GM18861 (cell line): ENCODE measurements at regions not wholly inside any gene's neighbourhood (a gene's known extent, or its start where the extent isn't known, plus 50 kb on each side); places are given as distances from the start of the nearest gene placed in this dataset.

ENCODE experiments used
- ATAC-seq: cut with Tn5 transposase; IDR thresholded peaks from one replicate; pipeline ENCODE4 v1.9.1; 2021; ENCODE audit not compliant: unreplicated experiment

DNA sequence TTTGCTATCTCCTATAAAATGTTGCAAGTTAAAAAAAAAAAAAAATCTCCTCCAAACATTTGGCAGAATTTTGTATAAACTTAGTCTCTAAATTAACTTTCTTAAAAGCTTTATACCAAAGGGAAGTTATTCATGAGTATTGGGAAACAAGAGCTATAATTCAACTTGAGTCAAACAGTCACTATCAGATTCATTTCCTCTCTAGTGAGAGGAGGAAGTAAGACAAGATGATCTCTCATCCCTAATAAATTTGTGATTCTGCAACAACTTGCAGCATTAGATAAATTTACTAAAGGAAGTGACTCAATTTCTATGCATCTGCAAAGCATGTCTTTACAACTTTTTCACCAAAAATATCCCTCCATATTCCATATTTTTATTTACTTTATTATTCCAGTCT, 135.4 kb upstream of the GNPDA2 start:
- ATAC-seq, result no peak

GRCh38 chr4:44859477-44859876, 133.1 kb upstream of the GNPDA2 start:
- ATAC-seq, result no peak

DNA sequence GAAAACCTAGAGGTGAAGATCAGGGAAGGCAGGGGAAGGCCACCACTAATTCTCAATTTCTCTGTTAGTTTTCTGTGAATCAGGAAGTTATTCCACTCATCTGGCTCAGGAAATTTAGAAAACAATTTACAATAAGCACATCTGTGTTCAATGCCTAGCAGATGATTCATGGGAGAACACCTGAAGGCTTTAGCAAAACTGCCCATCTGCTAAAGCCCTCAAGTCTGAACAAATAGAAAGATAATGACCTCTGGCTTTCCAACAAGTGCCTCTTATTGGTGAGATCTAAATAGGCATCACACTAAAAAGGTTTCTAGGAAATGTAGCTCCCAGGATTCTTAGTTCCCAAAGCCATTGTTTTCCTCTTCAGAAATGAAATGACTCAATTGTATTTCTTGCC, 122.1 kb upstream of the GNPDA2 start:
- ATAC-seq, result no peak

- ATAC-seq, result no peak
These were observed 119.6 kb upstream of the GNPDA2 start for GRCh38 chr4:44845993-44846392.

- no peak for ATAC-seq
These were observed 119.0 kb upstream of the GNPDA2 start for GRCh38 chr4:44845309-44845708.

GRCh38 chr4:44842531-44842930, 116.2 kb upstream of the GNPDA2 start:
- ATAC-seq, result no peak

DNA sequence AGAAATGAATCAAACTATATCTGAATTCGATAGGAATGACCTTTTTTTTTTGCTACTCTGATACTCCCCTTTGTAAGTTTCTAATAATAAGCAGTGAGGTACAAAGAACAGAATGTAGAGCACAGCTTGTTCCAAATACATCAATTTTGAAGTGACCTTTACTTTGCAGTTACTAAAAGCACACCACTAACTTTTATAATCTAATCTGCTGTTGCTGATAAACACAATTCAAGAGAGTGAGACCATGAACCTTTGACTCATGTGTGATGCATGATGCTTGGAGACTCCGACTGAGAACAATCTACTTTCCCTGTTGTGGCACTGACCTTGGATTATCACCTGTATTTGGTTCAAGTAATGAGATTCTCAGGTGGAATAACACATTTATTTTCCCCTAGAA, 91.6 kb upstream of the GNPDA2 start:
- ATAC-seq, result no peak

DNA sequence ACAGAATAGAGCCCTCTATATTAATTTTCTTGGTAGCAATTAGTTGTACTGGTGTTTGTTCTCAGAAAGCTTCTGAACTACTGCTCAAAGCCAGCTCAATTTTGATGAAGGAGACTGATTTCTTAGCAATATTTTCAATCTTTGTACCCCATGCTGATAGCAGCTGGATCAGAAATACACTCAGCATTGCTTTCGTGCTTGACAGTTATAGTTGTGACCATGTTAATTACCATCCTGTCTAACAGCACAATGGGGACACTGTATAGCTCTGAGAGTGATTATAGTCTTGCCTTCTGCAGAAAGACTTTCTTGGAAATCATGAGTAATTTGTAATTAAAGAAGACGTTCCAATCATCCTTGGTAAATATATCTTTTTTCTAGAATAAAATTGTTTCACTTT, 79.7 kb upstream of the GNPDA2 start:
- ATAC-seq, result no peak

DNA sequence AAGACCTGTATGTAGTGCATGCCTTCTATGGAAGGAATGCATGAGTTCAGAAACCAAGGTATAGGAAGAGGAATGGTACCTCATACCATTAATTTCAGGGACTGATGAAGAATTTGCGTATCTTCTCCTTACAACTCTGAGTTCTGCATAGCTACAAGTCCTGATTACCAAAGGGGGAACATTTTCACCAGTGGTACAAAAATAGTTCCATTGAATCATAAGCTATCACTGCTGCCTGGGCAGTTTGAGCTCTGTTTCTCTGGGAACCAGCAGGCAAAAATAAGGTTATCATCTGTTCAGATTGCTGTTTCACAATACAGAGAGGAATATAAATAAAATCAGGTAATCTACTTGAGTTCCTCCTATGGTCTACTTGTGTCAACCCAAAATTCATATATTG, 77.9 kb upstream of the GNPDA2 start:
- ATAC-seq, result no peak

GRCh38 chr4:44801384-44801783, 75.0 kb upstream of the GNPDA2 start:
- no peak for ATAC-seq

DNA sequence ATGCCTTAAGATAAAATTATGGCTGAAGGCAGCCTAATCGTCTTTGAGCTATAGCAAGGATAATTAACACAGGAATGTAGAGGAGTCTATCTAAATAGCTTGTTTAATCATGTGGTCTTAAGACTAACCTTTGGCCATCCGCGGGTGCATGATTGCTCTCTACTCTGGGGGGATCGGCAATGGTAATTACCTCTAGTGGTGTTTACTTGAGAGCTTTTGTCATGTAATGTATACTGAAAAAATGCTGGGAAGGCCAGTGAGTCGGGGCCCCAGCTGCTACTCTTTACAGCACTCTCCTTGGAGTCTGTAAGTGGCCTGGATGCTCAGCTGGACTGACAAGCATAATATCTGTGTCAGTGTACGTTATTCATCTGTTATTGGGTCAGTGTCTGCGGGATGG, 65.5 kb upstream of the GNPDA2 start:
- no peak for ATAC-seq

GRCh38 chr4:44777115-44777514, 50.8 kb upstream of the GNPDA2 start:
- no peak for ATAC-seq
